NCI-H146 (cell line): ENCODE measurements at regions not wholly inside any gene's neighbourhood (a gene's known extent, or its start where the extent isn't known, plus 50 kb on each side); places are given as distances from the start of the nearest gene placed in this dataset.

Source experiments
- DNase-seq: peaks from one replicate; lab custom pipeline; 2025; lab: John Stamatoyannopoulos, UW

- DNase-seq, result no peak
Observed at GRCh38 chr7:32143301-32143700, 73.1 kb upstream of the PDE1C start.

GRCh38 chr7:32142649-32143048 is 72.4 kb upstream of the PDE1C start:
- DNase-seq, result no peak

- DNase-seq, result no peak
Observed at GRCh38 chr7:32140210-32140939, 70.2 kb upstream of the PDE1C start.

GRCh38 chr7:32137059-32137458 is 66.9 kb upstream of the PDE1C start:
- DNase-seq, result no peak

GRCh38 chr7:32131091-32131490 is 60.9 kb upstream of the PDE1C start:
- DNase-seq, result no peak

GRCh38 chr7:32126843-32127242 is 56.6 kb upstream of the PDE1C start:
- DNase-seq, result no peak
